PC-3 (cell line): ENCODE measurements at regions not wholly inside any gene's neighbourhood (a gene's known extent, or its start where the extent isn't known, plus 50 kb on each side); places are given as distances from the start of the nearest gene placed in this dataset.

Source experiments
- ATAC-seq: fragments of 200-7000 bp; cut with Tn5 transposase; 2 replicates; pipeline ENCODE4 v1.9.1; 2020; ENCODE audit warnings: mild to moderate bottlenecking, moderate library complexity
- BruUV-seq: library from RNA; stranded (reverse); fragments of 400-500 nt; replicated peaks from 2 replicates; lab custom pipeline; 2021; lab: Mats Ljungman, UMichigan
- CTCF ChIA-PET: fragments of 300-600 bp; sonication (Branson Sonifier 250); formaldehyde crosslinking; loops from one replicate; lab custom pipeline; 2022; ENCODE audit warnings: antibody characterized with exemption; lab: Charles Lee
- POLR2A ChIA-PET: fragments of 300-600 bp; sonication (Branson Sonifier 250); formaldehyde crosslinking; loops from one replicate; lab custom pipeline; 2022; ENCODE audit warnings: antibody characterized with exemption; ENCODE audit not compliant: unreplicated experiment; lab: Charles Lee
- DNase-seq: peaks from one replicate; pipeline ENCODE4 v3.0.0-alpha.2; 2015
- H2AFZ ChIP-seq: fragments of 300-600 bp; sonication (generic); 2 replicates; pipeline ENCODE4 v1.6.0; 2016; ENCODE audit warnings: antibody characterized with exemption, low read length
- H3F3A ChIP-seq: fragments of 300-600 bp; sonication (generic); one replicate; pipeline ENCODE4 v1.6.0; 2017; ENCODE audit warnings: antibody characterized with exemption, low read length, control low read depth, mild to moderate bottlenecking; ENCODE audit not compliant: unreplicated experiment
- H3K27ac ChIP-seq: fragments of 300-600 bp; sonication (generic); 2 replicates; pipeline ENCODE4 v1.5.1; 2016; ENCODE audit warnings: mild to moderate bottlenecking, low read length
- H3K27me3 ChIP-seq: fragments of 300-600 bp; sonication (generic); 2 replicates; pipeline ENCODE4 v1.6.1; 2016; ENCODE audit warnings: low read length, mixed read lengths
- H3K36me3 ChIP-seq: fragments of 300-600 bp; sonication (generic); 2 replicates; pipeline ENCODE4 v1.6.1; 2016; ENCODE audit warnings: low read depth, mixed run types, low read length, mixed read lengths
- H3K4me1 ChIP-seq: fragments of 300-600 bp; sonication (generic); 2 replicates; pipeline ENCODE4 v1.5.1; 2016; ENCODE audit warnings: low read length; ENCODE audit not compliant: insufficient read depth
- H3K4me2 ChIP-seq: fragments of 300-600 bp; sonication (generic); 2 replicates; pipeline ENCODE4 v1.6.0; 2016; ENCODE audit warnings: low read length
- H3K4me3 ChIP-seq: fragments of 300-600 bp; sonication (generic); 2 replicates; pipeline ENCODE4 v1.5.1; 2016; ENCODE audit warnings: mild to moderate bottlenecking, low read length, mixed read lengths
- H3K79me2 ChIP-seq: fragments of 300-600 bp; sonication (generic); 2 replicates; pipeline ENCODE4 v1.6.1; 2017; ENCODE audit warnings: low read length, mixed read lengths
- H3K9ac ChIP-seq: fragments of 300-600 bp; sonication (generic); 2 replicates; pipeline ENCODE4 v1.6.0; 2016; ENCODE audit warnings: mild to moderate bottlenecking, low read length
- H3K9me2 ChIP-seq: fragments of 300-600 bp; sonication (generic); replicated peaks from 2 replicates; pipeline ENCODE4 v1.6.1; 2016; ENCODE audit warnings: mixed run types, low read length, mixed read lengths
- H3K9me3 ChIP-seq: fragments of 300-600 bp; sonication (generic); 2 replicates; pipeline ENCODE4 v1.6.1; 2016; ENCODE audit warnings: low read length, mixed read lengths
- H4K20me1 ChIP-seq: fragments of 300-600 bp; sonication (generic); 2 replicates; pipeline ENCODE4 v1.6.1; 2016; ENCODE audit warnings: low read length, mixed read lengths
- CTCF ChIP-seq: fragments of 300-600 bp; sonication (generic); conservative IDR thresholded peaks from 2 replicates; pipeline ENCODE4 v1.5.1; 2017; ENCODE audit warnings: antibody characterized with exemption, low read depth, mild to moderate bottlenecking, low read length
- EZH2 ChIP-seq: fragments of 300-600 bp; sonication (generic); IDR thresholded peaks from one replicate; pipeline ENCODE4 v1.6.1; 2017; ENCODE audit warnings: antibody characterized with exemption, mild to moderate bottlenecking, low read length; ENCODE audit not compliant: unreplicated experiment
- EZH2phosphoT487 ChIP-seq: fragments of 300-600 bp; sonication (generic); IDR thresholded peaks from 2 replicates; pipeline ENCODE4 v1.6.1; 2018; ENCODE audit warnings: mild to moderate bottlenecking, antibody characterized with exemption, low read length, borderline replicate concordance
- intact Hi-C: fragments of 100-400 bp; cut with micrococcal nuclease; formaldehyde crosslinking; loops from 2 replicates; pipeline ENCODE4 v1.9.0; 2023

DNA sequence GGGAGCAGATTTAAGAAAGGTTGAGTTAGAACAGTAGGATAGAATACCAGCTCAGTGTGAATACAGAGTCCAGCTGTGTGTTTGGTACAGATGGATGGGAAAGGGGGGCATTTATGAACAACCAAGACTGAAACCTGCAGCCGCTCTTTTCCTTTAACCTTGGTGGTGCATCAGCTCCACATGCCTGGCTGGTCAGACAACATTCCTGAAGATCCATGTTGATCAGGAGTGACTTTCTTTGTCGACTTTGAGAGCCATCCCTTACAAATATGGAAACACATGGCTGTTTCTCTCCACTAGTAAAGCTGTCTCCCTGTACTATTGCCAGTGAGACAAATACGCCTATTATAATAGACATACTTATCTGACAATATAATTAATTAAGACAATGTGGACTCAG is 476.5 kb upstream of the IGFBP3 start:
- no peak for ATAC-seq
- no peak overlapping the region for H3K9ac ChIP-seq
- no peaks in the 10 kb centered on the region for H3K9me3 ChIP-seq
- H3K4me2 ChIP-seq, result no peak overlapping the region
- H3K9me2 ChIP-seq, result no peaks in the 10 kb centered on the region
- intact Hi-C loops, result no loop called here
- no peak overlapping the region for H3K27ac ChIP-seq
- peak; percentile 11 for DNase-seq
- no TSS peak for BruUV-seq
- H3K4me1 ChIP-seq, result no peaks in the 10 kb centered on the region
- ChIA-PET POLR2A (no interaction called here), CTCF (no interaction called here)
- no peak overlapping the region for H3K4me3 ChIP-seq
- H4K20me1 ChIP-seq, result no peaks in the 10 kb centered on the region
- no peaks in the 10 kb centered on the region for H3K27me3 ChIP-seq
- no peaks in the 10 kb centered on the region for H3K36me3 ChIP-seq
- H3F3A ChIP-seq, result no peaks in the 10 kb centered on the region
- no peaks in the 10 kb centered on the region for H3K79me2 ChIP-seq
- no peak overlapping the region for H2AFZ ChIP-seq
- TF ChIP-seq EZH2phosphoT487 (no peak), EZH2 (no peak), CTCF (no peak)

GRCh38 chr7:46396481-46396880 is 475.4 kb upstream of the IGFBP3 start:
- H3K4me2 ChIP-seq, result no peak overlapping the region
- no peak overlapping the region for H3K4me3 ChIP-seq
- ChIA-PET CTCF (no interaction called here), POLR2A (no interaction called here)
- TF ChIP-seq EZH2, result no peak
- TF ChIP-seq EZH2phosphoT487, result no peak
- TF ChIP-seq CTCF, result no peak
- no peak overlapping the region for H2AFZ ChIP-seq
- H3K4me1 ChIP-seq, result no peaks in the 10 kb centered on the region
- no peaks in the 10 kb centered on the region for H3K27me3 ChIP-seq
- intact Hi-C loops, result no loop called here
- H3K36me3 ChIP-seq, result no peaks in the 10 kb centered on the region
- no peak overlapping the region for H3K9ac ChIP-seq
- no TSS peak for BruUV-seq
- H3K9me2 ChIP-seq, result no peaks in the 10 kb centered on the region
- H3F3A ChIP-seq, result no peaks in the 10 kb centered on the region
- no peaks in the 10 kb centered on the region for H3K9me3 ChIP-seq
- no peak for DNase-seq
- no peak overlapping the region for H3K27ac ChIP-seq
- ATAC-seq, result no peak
- no peaks in the 10 kb centered on the region for H4K20me1 ChIP-seq
- no peaks in the 10 kb centered on the region for H3K79me2 ChIP-seq

- no peak for TF ChIP-seq EZH2
- TF ChIP-seq EZH2phosphoT487, result no peak
- no peak for TF ChIP-seq CTCF
- no peak for ATAC-seq
- intact Hi-C loops, result no loop called here
- H3K79me2 ChIP-seq, result no peaks in the 10 kb centered on the region
- BruUV-seq, result no TSS peak
- H3K4me3 ChIP-seq, result no peak overlapping the region
- no peaks in the 10 kb centered on the region for H3F3A ChIP-seq
- ChIA-PET POLR2A (no interaction called here), CTCF (no interaction called here)
- no peaks in the 10 kb centered on the region for H3K9me2 ChIP-seq
- H2AFZ ChIP-seq, result no peak overlapping the region
- no peak overlapping the region for H3K9ac ChIP-seq
- no peak overlapping the region for H3K4me2 ChIP-seq
- no peaks in the 10 kb centered on the region for H3K4me1 ChIP-seq
- H4K20me1 ChIP-seq, result no peaks in the 10 kb centered on the region
- DNase-seq, result no peak
- H3K27me3 ChIP-seq, result no peaks in the 10 kb centered on the region
- H3K27ac ChIP-seq, result no peak overlapping the region
- no peaks in the 10 kb centered on the region for H3K36me3 ChIP-seq
- H3K9me3 ChIP-seq, result no peaks in the 10 kb centered on the region
These were observed 472.1 kb upstream of the IGFBP3 start for GRCh38 chr7:46393142-46393541.
